ENCODE measurements at regions not wholly inside any gene's neighbourhood (a gene's known extent, or its start where the extent isn't known, plus 50 kb on each side); places are given as distances from the start of the nearest gene placed in this dataset.
"Not testable (repeated sequence)": the region's sequence is repeated elsewhere in the genome, so short reads cannot be mapped to it uniquely, and the experiment has no call there.

DNA sequence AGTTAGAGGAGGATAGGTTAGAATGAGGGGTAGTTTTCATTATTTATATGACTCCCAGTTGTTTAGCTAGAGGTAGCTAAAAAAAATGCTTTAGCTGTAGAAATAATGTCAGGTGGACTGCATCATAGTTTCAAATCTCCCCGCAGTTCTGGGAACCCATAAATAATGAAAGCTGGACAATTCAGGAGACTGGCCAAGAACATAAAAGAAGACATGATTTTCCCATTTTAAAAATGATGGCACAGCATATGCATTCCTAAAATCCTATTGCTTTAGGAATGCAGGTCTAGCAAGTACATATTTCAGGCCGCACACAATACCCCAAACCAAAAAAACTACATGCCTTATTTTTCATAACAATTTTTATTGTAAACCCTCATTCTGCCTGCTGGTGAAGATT is 143.3 kb downstream of the CTH start:
- H3K4me1 ChIP-seq (ENCODE audit: control insufficient read depth, insufficient read depth, low read length) = peaks cover 4% of the 10 kb centered on the region; the same call in 1 of the 2 replicates
- no peak for DNase-seq (ENCODE audit: low read depth, low spot score)
- no peak overlapping the region for H3K4me3 ChIP-seq (ENCODE audit: low read length)
- no peaks in the 10 kb centered on the region for H3K9me3 ChIP-seq (ENCODE audit: control insufficient read depth, insufficient read depth, low read length)
- no peaks in the 10 kb centered on the region for H3K36me3 ChIP-seq (ENCODE audit: control insufficient read depth, insufficient read depth, low read length)
- no peak overlapping the region for H3K27ac ChIP-seq (ENCODE audit: low read length)
- H3K27me3 ChIP-seq (ENCODE audit: control insufficient read depth, insufficient read depth, low read length) = no peaks in the 10 kb centered on the region
- WGBS (ENCODE audit: insufficient coverage, insufficient read length) = no CpG with 5 or more reads among the region's 2 CpGs

DNA sequence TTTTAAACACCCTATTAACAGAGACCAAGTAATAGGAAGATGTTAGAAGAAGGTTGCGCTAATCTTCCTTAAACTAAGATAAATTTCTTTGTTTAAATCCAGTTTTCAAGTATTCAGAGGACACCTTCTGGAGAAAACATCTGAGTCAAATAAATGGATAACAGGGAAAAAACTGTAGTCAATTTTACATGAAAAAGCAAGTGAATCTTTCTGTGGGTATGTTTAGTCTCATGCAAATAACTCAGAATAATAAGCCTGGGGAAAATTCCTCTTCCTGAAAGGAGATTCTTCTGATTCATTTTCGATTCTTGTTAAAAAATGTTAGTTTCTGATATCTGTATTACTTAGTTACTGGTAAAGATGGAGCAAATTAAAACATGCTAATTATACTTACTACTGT is 145.5 kb downstream of the CTH start:
- no peak overlapping the region for H3K27ac ChIP-seq (ENCODE audit: low read length)
- peaks cover 4% of the 10 kb centered on the region; the same call in 1 of the 2 replicates for H3K4me1 ChIP-seq (ENCODE audit: control insufficient read depth, insufficient read depth, low read length)
- no peaks in the 10 kb centered on the region for H3K36me3 ChIP-seq (ENCODE audit: control insufficient read depth, insufficient read depth, low read length)
- DNase-seq (ENCODE audit: low read depth, low spot score) = no peak
- WGBS (ENCODE audit: insufficient coverage, insufficient read length) = no CpG with 5 or more reads among the region's 2 CpGs
- H3K9me3 ChIP-seq (ENCODE audit: control insufficient read depth, insufficient read depth, low read length) = no peaks in the 10 kb centered on the region
- no peak overlapping the region for H3K4me3 ChIP-seq (ENCODE audit: low read length)
- H3K27me3 ChIP-seq (ENCODE audit: control insufficient read depth, insufficient read depth, low read length) = no peaks in the 10 kb centered on the region

DNA sequence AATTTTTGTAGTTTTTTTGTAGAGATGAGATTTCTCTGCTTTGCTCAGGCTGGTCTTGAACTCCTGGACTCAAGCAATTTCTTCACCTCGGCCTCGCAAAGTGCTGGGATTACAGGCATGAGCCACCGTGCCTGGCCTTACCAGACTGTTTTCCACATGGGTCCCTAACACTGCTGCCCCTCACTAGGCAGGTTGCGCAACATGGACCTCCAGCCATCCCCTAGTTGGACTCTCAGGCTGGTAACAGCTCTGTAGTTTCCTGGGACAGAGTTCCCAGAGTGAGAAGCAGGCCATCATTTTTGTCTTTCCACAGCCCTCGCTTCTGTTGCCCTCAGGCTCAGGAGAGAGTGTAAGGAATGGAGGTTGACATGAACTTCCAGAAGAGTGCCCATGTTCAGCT is 156.1 kb downstream of the CTH start:
- no peaks in the 10 kb centered on the region for H3K4me1 ChIP-seq (ENCODE audit: control insufficient read depth, insufficient read depth, low read length)
- H3K9me3 ChIP-seq (ENCODE audit: control insufficient read depth, insufficient read depth, low read length) = no peaks in the 10 kb centered on the region
- no peaks in the 10 kb centered on the region for H3K27me3 ChIP-seq (ENCODE audit: control insufficient read depth, insufficient read depth, low read length)
- H3K36me3 ChIP-seq (ENCODE audit: control insufficient read depth, insufficient read depth, low read length) = no peaks in the 10 kb centered on the region
- no CpG with 5 or more reads among the region's 5 CpGs for WGBS (ENCODE audit: insufficient coverage, insufficient read length)
- no peak overlapping the region for H3K4me3 ChIP-seq (ENCODE audit: low read length)
- DNase-seq (ENCODE audit: low read depth, low spot score) = no peak
- no peak overlapping the region for H3K27ac ChIP-seq (ENCODE audit: low read length)

DNA sequence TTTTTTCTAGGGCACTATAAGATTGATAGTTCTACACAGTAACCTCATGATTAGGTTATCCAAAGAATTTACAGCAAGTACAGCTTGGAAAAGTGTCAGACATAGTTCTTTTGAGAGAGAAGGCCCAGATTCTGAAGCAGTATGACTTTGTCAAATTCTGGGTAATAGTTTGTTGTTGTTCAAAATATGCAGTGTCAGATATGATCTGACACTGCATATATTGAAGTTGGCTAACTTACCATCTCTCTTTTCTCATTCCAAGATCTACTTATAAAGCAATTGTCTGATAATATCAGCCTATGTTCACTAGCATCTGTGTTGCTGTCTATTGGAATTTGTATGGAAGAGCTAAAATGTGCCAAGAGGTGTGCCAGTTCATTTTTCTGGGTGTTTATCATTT is 160.1 kb downstream of the CTH start:
- Histone ChIP-seq H3K27ac (ENCODE audit: low read length) (no peak overlapping the region), H3K4me1 (ENCODE audit: control insufficient read depth, insufficient read depth, low read length) (no peaks in the 10 kb centered on the region)

DNA sequence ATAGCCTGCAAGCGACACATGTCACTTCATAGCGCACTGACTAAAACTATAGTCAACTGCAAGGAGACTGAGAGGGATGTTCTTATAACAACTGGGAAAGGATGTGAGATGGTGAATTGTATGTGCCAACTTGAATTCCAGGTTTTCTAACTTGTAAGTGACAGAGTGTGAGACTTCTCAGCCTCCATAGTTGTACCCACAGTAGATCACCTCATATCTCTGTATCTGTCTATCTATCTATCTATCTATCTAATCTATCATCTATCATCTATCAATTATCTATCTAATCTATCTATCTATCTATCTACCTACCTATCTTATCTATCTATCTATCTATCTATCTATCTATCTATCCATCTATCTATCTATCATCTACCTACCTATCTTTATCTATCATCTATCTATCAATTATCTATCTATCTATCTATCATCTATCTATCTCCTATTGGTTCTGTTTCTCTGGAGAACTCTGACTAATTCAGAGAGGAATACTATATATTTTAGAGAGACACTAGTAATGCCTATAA is 162.3 kb downstream of the CTH start:
- no peaks in the 10 kb centered on the region for H3K4me1 ChIP-seq (ENCODE audit: control insufficient read depth, insufficient read depth, low read length)
- DNase-seq (ENCODE audit: low read depth, low spot score) = no peak
- no peaks in the 10 kb centered on the region for H3K36me3 ChIP-seq (ENCODE audit: control insufficient read depth, insufficient read depth, low read length)
- no peak overlapping the region for H3K27ac ChIP-seq (ENCODE audit: low read length)
- H3K27me3 ChIP-seq (ENCODE audit: control insufficient read depth, insufficient read depth, low read length) = no peaks in the 10 kb centered on the region
- no CpG with 5 or more reads among the region's 2 CpGs for WGBS (ENCODE audit: insufficient coverage, insufficient read length)
- H3K4me3 ChIP-seq (ENCODE audit: low read length) = no peak overlapping the region
- no peaks in the 10 kb centered on the region for H3K9me3 ChIP-seq (ENCODE audit: control insufficient read depth, insufficient read depth, low read length)

More for the DNA sequence above, 160.1 kb downstream of the CTH start:
- Histone ChIP-seq H3K36me3 (ENCODE audit: control insufficient read depth, insufficient read depth, low read length) (no peaks in the 10 kb centered on the region), H3K4me3 (ENCODE audit: low read length) (no peak overlapping the region), H3K27me3 (ENCODE audit: control insufficient read depth, insufficient read depth, low read length) (no peaks in the 10 kb centered on the region), H3K9me3 (ENCODE audit: control insufficient read depth, insufficient read depth, low read length) (no peaks in the 10 kb centered on the region)
- no peak for DNase-seq (ENCODE audit: low read depth, low spot score)

DNA sequence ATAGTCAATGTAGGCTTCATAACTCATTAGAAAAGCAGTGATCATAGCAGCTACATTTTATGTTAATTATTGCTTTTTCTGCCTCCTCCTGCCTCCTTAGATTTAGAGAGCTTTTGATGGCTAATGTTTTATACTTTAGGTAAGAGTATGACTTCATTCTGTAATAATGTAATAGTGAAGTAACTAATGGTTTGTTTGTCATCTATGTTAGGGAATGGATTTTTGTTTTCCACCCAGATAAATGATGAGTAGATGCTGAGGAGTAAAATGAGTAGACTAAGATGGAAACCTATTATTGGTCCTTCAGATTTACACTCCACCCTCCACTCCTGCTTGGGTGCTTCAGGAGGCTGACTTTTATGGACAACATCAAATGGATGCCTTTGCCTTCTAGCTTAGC is 170.6 kb downstream of the CTH start:
- no peak for DNase-seq (ENCODE audit: low read depth, low spot score)
- Histone ChIP-seq H3K9me3 (ENCODE audit: control insufficient read depth, insufficient read depth, low read length) (no peaks in the 10 kb centered on the region), H3K4me3 (ENCODE audit: low read length) (no peak overlapping the region), H3K36me3 (ENCODE audit: control insufficient read depth, insufficient read depth, low read length) (no peaks in the 10 kb centered on the region), H3K27ac (ENCODE audit: low read length) (no peak overlapping the region), H3K27me3 (ENCODE audit: control insufficient read depth, insufficient read depth, low read length) (no peaks in the 10 kb centered on the region), H3K4me1 (ENCODE audit: control insufficient read depth, insufficient read depth, low read length) (peaks cover 3% of the 10 kb centered on the region)

DNA sequence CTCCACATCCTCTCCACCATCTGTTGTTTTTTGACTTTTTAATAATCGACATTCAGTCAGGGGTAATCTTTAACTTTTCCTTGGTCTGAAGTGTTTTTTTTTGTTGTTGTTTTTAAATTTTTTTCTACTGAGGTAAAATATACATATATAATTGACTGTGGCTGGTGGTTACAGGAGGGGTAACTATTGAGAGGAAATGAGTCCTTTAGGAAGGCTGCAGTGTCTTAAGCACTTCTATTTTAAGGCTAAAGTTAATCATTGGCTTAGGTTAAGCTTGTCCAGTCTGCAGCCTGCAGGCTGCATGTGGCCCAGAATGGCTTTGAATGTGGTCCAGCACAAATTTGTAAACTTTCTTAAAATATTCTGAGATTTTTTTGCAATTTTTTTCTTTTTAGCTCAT is 172.5 kb downstream of the CTH start:
- Histone ChIP-seq H3K27ac (ENCODE audit: low read length) (no peak overlapping the region), H3K4me3 (ENCODE audit: low read length) (no peak overlapping the region), H3K9me3 (ENCODE audit: control insufficient read depth, insufficient read depth, low read length) (no peaks in the 10 kb centered on the region), H3K36me3 (ENCODE audit: control insufficient read depth, insufficient read depth, low read length) (no peaks in the 10 kb centered on the region), H3K4me1 (ENCODE audit: control insufficient read depth, insufficient read depth, low read length) (peaks cover 3% of the 10 kb centered on the region), H3K27me3 (ENCODE audit: control insufficient read depth, insufficient read depth, low read length) (no peaks in the 10 kb centered on the region)
- WGBS (ENCODE audit: insufficient coverage, insufficient read length) = no CpG with 5 or more reads among the region's 1 CpG
- no peak for DNase-seq (ENCODE audit: low read depth, low spot score)

DNA sequence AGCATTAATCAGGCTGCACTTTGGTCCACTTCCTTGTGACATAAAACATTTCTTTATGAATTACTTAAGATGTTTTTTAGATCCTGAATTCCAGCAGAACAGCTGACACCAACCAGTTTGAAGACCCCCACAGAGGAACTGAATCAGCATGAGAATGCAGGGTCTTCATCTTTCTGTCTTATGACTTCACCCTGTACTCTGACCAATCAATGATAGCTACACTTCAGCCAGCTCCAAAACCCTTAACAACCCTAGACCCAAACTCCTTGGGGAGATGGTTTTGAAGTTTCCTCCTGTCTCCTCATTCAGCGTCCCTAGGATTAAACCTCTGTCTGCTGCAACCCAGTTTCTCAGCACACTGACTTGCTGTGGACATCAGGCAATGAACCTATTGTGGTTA is 175.0 kb downstream of the CTH start:
- H3K27me3 ChIP-seq (ENCODE audit: control insufficient read depth, insufficient read depth, low read length) = no peaks in the 10 kb centered on the region
- no peak overlapping the region for H3K4me3 ChIP-seq (ENCODE audit: low read length)
- no peak overlapping the region for H3K27ac ChIP-seq (ENCODE audit: low read length)
- WGBS (ENCODE audit: insufficient coverage, insufficient read length) = no CpG with 5 or more reads among the region's 1 CpG
- H3K9me3 ChIP-seq (ENCODE audit: control insufficient read depth, insufficient read depth, low read length) = no peaks in the 10 kb centered on the region
- no peaks in the 10 kb centered on the region for H3K36me3 ChIP-seq (ENCODE audit: control insufficient read depth, insufficient read depth, low read length)
- no peak for DNase-seq (ENCODE audit: low read depth, low spot score)
- H3K4me1 ChIP-seq (ENCODE audit: control insufficient read depth, insufficient read depth, low read length) = peaks cover 3% of the 10 kb centered on the region

DNA sequence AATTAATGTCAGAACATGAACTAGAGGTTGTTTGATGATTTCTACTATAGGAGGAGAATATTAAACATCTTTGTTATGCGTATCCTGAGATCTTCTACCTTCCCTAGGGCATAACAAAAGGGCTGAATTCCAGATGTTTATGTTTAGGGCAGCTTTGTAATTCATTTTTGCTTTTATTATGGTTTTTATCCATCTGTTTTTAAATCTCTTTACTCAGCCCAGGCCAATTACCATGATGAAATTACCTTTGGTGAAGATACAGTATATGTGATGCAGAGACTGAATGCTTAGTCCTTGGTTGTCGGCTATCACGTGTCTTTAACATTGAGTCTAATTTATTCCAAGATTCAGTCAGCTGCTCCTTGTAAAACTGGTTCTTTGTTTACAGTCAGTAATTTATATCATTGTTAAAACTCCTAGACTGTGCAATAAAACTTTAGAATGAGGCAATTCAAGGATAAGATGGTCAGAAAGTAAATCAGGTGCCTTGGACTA is 176.9 kb downstream of the CTH start:
- no peak overlapping the region for H3K27ac ChIP-seq (ENCODE audit: low read length)
- H3K36me3 ChIP-seq (ENCODE audit: control insufficient read depth, insufficient read depth, low read length) = no peaks in the 10 kb centered on the region
- peaks cover 3% of the 10 kb centered on the region for H3K4me1 ChIP-seq (ENCODE audit: control insufficient read depth, insufficient read depth, low read length)
- DNase-seq (ENCODE audit: low read depth, low spot score) = no peak
- no peaks in the 10 kb centered on the region for H3K27me3 ChIP-seq (ENCODE audit: control insufficient read depth, insufficient read depth, low read length)
- no CpG with 5 or more reads among the region's 3 CpGs for WGBS (ENCODE audit: insufficient coverage, insufficient read length)
- no peaks in the 10 kb centered on the region for H3K9me3 ChIP-seq (ENCODE audit: control insufficient read depth, insufficient read depth, low read length)
- H3K4me3 ChIP-seq (ENCODE audit: low read length) = no peak overlapping the region

DNA sequence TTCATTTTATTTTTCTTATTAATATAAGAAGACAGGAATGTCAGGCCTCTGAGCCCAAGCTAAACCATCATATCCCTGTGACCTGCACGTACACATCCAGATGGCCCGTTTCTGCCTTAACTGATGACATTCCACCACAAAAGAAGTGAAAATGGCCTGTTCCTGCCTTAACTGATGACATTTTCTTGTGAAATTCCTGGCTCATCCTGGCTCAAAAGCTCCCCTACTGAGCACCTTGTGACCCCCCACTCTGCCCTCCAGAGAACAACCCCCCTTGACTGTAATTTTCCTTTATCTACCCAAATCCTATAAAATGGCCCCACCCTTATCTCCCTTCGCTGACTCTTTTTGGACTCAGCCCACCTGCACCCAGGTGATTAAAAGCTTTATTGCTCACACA is 182.5 kb downstream of the CTH start:
- WGBS (ENCODE audit: insufficient coverage, insufficient read length) = no CpG with 5 or more reads among the region's 3 CpGs
- not testable (repeated sequence) for H3K4me1 ChIP-seq (ENCODE audit: control insufficient read depth, insufficient read depth, low read length); H3K4me3 ChIP-seq (ENCODE audit: low read length); H3K9me3 ChIP-seq (ENCODE audit: control insufficient read depth, insufficient read depth, low read length); H3K27ac ChIP-seq (ENCODE audit: low read length); DNase-seq (ENCODE audit: low read depth, low spot score); H3K27me3 ChIP-seq (ENCODE audit: control insufficient read depth, insufficient read depth, low read length); H3K36me3 ChIP-seq (ENCODE audit: control insufficient read depth, insufficient read depth, low read length)

DNA sequence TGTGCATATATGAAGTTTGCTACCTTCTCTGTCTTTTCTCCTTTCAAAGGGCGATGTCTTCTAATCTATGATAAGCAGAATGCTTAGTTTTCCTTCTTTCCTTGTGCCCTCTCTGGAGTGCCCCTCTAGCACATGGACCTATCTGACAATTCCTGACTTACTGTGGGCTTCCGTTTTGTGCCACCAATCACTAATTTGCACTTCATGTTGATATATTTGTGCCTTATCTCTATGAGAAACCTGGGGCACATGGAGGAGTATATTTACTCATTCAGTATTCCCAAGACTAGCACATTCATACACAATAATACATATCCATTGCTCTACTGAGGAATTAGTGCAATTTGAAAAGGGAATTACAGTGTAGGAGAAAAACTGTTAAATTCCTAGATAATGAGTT is 197.7 kb downstream of the CTH start:
- H3K27ac ChIP-seq (ENCODE audit: low read length) = no peak overlapping the region
- no peaks in the 10 kb centered on the region for H3K9me3 ChIP-seq (ENCODE audit: control insufficient read depth, insufficient read depth, low read length)
- no CpG with 5 or more reads among the region's 2 CpGs for WGBS (ENCODE audit: insufficient coverage, insufficient read length)
- no peaks in the 10 kb centered on the region for H3K4me1 ChIP-seq (ENCODE audit: control insufficient read depth, insufficient read depth, low read length)
- H3K4me3 ChIP-seq (ENCODE audit: low read length) = no peak overlapping the region
- H3K36me3 ChIP-seq (ENCODE audit: control insufficient read depth, insufficient read depth, low read length) = no peaks in the 10 kb centered on the region
- no peaks in the 10 kb centered on the region for H3K27me3 ChIP-seq (ENCODE audit: control insufficient read depth, insufficient read depth, low read length)
- DNase-seq (ENCODE audit: low read depth, low spot score) = no peak
